Stimulated activated memory B cell treated with anti-CD40 and anti-IgM and Interleukin-4, amounts not matched to agents 10 μg/mL and 1 μg/mL and 100 μg/mL, for 72 hours (primary cell): ENCODE measurements at regions not wholly inside any gene's neighbourhood (a gene's known extent, or its start where the extent isn't known, plus 50 kb on each side); places are given as distances from the start of the nearest gene placed in this dataset.

ENCODE experiments used
- ATAC-seq: fragments of 150-1000 bp; cut with Tn5 transposase; 2 replicates; pipeline ENCODE4 v1.10.0; 2021
- H3K27ac Mint-ChIP-seq: one replicate; pipeline ENCODE4 v1.8.0; 2022; ENCODE audit warnings: mild to moderate bottlenecking, mixed read lengths
- H3K27me3 Mint-ChIP-seq: one replicate; pipeline ENCODE4 v1.8.0; 2022; ENCODE audit warnings: mixed read lengths
- H3K36me3 Mint-ChIP-seq: one replicate; pipeline ENCODE4 v1.8.0; 2022; ENCODE audit warnings: mixed read lengths
- H3K4me1 Mint-ChIP-seq: one replicate; pipeline ENCODE4 v1.8.0; 2022; ENCODE audit warnings: mixed read lengths
- H3K4me3 Mint-ChIP-seq: one replicate; pipeline ENCODE4 v1.8.0; 2022; ENCODE audit warnings: mild to moderate bottlenecking, moderate library complexity, mixed read lengths
- H3K9me3 Mint-ChIP-seq: one replicate; pipeline ENCODE4 v1.8.0; 2022; ENCODE audit warnings: mixed read lengths

DNA sequence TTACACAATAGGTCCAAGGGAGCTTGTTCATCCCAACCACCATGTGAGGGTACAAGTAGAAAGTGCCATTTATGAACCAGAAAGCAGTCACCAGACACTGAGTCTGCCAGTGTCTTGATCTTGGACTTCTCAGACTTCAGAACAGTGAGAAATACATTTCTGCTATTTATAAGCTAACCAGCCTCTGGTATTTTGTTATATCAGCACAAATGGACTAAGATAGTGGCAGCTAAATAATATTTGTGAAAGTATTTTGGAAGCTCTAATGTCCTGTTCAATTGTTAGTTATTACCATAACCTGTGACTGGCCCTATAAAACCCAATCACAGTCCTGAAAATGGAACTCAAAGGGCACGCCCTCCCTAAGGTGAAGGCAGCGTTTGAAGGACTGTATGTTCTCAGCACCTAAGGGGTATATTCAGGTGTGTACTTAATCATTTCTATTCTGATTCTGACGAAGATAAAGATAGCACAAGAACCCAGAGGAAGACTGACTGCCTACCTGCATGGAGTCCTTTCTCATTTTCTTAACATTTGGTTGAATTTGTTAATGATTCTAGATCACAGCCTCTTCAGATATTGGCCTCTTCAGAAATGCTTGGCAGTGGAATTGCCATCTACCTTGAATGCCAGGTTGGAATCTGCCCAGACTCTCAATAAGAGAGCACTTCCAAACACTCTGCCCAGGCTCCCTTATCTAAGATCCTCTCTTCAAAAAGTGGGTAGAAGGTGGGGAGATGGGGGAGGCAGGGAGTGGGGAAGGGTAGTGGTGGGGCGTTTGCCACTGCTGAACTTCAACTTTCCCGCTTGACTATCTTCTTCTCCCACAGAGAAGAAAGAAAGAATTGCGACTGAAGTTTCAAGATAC, 104.0 kb upstream of the PPP2R5A start:
- Mint-ChIP-seq H3K36me3 (no peaks in the 10 kb centered on the region), H3K27ac (no peak overlapping the region), H3K27me3 (no peaks in the 10 kb centered on the region), H3K4me3 (no peak overlapping the region), H3K9me3 (no peaks in the 10 kb centered on the region), H3K4me1 (peaks cover 9% of the 10 kb centered on the region)
- ATAC-seq: no peak

DNA sequence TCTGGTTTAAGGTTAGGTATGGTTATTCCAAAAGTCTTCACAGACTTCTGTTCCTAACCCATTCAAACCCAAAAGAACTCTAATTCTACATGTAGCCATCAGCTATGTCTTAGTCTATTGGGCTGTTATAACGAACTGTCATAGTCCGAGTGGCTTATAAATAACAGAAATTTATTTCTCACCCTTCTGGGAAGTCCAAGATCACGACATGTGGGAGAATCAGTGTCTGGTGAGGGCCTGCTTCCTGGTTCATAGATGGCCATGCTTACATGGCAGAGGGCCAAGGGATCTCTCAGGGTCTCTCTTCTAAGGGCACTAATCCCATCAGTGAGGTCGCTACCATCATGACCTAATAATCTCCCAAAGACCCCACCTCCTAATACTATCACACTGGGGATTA, 103.0 kb upstream of the PPP2R5A start:
- no peak overlapping the region for H3K27ac Mint-ChIP-seq
- no peak for ATAC-seq
- H3K4me3 Mint-ChIP-seq: no peak overlapping the region
- H3K27me3 Mint-ChIP-seq: no peaks in the 10 kb centered on the region
- peaks cover 18% of the 10 kb centered on the region for H3K4me1 Mint-ChIP-seq
- H3K9me3 Mint-ChIP-seq: no peaks in the 10 kb centered on the region
- H3K36me3 Mint-ChIP-seq: no peaks in the 10 kb centered on the region

DNA sequence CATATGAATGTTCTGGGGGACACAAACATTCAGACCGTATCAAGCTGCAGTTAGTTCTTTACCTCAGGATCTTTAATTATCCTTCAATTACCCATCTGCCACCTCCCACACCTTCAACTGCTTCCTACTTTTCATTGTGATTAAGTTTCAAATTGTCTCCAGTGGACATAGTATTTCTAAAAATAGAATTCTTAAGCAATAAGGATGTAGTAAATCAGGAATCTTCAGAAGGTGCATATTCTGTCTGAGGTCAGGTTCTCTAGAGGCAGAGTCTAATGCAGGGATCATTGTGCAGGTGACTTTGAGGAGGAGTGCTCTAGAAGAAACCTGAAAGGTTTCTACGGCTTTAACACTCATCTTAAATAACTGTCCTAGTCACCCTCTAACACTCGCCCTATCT, 102.6 kb upstream of the PPP2R5A start:
- no peak for ATAC-seq
- H3K36me3 Mint-ChIP-seq: no peaks in the 10 kb centered on the region
- no peak overlapping the region for H3K4me3 Mint-ChIP-seq
- H3K4me1 Mint-ChIP-seq: peaks cover 22% of the 10 kb centered on the region
- H3K9me3 Mint-ChIP-seq: no peaks in the 10 kb centered on the region
- H3K27me3 Mint-ChIP-seq: no peaks in the 10 kb centered on the region
- H3K27ac Mint-ChIP-seq: no peak overlapping the region

DNA sequence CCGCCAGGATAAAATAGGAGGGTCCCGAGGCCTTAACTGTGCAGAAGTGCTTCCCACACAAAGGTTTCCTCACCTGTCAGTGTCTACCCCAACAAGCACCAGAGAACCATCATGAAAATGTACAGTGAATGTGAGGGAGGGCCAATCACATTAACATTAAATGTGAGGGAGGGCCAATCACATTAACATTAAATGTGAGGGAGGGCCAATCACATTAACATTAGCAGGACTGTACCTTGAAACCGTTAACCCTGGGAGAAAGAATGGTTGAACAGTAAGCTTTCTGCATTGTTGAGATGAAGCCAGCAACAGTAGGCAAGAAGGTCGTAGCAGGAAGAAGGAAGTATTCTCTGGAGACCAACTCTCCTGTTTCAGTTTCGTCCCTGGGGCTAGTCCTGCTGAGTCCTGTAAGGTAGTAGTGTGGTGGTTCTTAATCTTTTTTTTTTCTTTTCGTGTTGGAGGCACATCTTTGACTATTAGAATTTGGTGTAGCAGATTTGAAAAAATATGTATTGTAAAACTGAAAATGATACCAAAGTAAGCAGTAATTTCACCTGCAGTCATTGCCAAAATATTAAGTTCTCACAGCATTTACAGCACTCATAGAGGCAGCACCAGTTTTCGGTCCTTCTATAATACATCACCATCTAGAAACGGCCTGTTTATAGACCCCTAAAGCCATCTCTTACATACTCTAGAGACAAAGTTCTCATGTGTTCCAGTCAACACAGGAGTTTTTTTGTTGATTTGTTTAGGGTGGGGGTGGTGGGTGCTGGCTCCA, 98.6 kb upstream of the PPP2R5A start:
- no peaks in the 10 kb centered on the region for H3K27me3 Mint-ChIP-seq
- H3K4me3 Mint-ChIP-seq: peak overlapping the region; percentile 48
- no peaks in the 10 kb centered on the region for H3K9me3 Mint-ChIP-seq
- H3K4me1 Mint-ChIP-seq: peaks cover 40% of the 10 kb centered on the region
- peak; percentile 92 for ATAC-seq
- H3K27ac Mint-ChIP-seq: peak overlapping the region; percentile 69
- H3K36me3 Mint-ChIP-seq: no peaks in the 10 kb centered on the region

DNA sequence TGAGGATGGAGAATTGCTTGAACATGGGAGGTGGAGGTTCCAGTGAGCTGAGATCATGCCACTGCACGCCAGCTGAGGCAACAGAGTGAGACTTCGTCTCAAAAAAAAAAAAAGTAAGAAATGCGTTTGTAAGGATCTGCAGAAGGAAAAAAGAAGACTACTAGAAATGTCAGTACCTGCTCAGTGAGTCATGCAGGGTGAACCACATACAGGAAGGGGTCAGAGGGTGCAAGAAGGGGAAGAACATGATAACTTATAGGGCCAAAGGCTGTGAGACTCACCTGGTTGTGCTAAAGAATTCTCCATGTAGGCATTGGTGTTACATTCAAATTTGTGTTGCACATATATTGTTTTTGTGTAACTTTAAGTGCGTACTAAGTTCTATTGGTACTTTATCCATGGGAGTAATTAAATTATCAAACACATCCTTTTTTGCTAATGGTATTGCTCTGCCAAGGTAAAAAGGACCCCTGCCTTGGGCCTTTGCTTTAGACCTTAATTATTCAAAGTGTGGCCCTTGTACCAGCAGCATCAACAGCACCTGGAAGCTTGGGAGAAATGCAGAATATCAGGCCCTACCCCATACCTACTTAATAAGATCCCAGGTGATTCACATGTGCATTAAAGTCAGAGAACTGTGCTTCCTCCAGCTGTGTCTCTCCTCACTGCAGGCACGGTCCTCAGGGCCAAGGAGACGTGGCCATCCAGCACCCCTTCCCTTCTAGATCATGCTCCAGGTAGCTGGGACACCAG, 96.4 kb upstream of the PPP2R5A start:
- Mint-ChIP-seq H3K36me3 (no peaks in the 10 kb centered on the region), H3K27me3 (no peaks in the 10 kb centered on the region), H3K4me3 (no peak overlapping the region), H3K9me3 (no peaks in the 10 kb centered on the region), H3K4me1 (peaks cover 40% of the 10 kb centered on the region), H3K27ac (no peak overlapping the region)
- ATAC-seq: no peak

DNA sequence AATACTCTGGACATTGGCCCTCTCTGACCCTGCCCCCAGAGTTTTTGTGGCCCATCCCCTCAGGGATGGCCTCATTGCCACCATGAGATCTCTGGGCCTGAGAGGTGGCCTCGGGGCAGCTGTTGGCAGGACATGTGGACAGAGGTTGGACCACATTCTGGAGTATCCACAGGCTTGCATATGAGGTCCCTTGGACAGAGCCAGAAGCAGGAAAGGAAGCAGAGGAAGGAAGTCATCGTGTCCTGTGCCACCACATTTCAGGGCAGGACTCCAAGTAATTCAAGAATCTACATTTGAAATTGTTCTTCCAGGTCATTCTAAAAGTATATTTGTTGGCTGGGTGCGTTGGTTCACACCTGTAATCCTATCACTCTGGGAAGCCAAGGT, 95.9 kb upstream of the PPP2R5A start:
- H3K27me3 Mint-ChIP-seq: no peaks in the 10 kb centered on the region
- H3K9me3 Mint-ChIP-seq: peaks cover 2% of the 10 kb centered on the region
- ATAC-seq: no peak
- no peak overlapping the region for H3K4me3 Mint-ChIP-seq
- H3K4me1 Mint-ChIP-seq: peaks cover 40% of the 10 kb centered on the region
- H3K27ac Mint-ChIP-seq: no peak overlapping the region
- H3K36me3 Mint-ChIP-seq: peaks cover 2% of the 10 kb centered on the region

DNA sequence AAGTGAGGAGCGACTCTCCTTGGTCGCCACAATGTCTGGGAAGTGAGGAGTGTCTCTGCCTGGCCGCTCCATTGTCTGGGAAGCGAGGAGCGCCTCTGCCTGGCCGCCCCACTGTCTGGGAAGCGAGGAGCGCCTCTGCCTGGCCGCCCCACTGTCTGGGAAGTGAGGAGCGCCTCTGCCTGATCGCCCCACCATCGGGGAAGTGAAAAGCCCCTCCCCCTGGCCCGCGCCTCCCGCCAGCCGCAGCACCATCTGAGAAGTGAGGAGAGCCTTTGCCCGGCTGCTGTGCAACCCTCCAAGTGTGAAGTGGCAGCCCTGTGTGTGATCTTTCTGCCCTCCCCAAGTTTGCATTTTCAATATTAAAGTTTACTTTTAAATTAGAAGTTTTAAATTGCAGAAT, 95.0 kb upstream of the PPP2R5A start:
- H3K27me3 Mint-ChIP-seq: no peaks in the 10 kb centered on the region
- H3K4me3 Mint-ChIP-seq: no peak overlapping the region
- no peak overlapping the region for H3K27ac Mint-ChIP-seq
- H3K4me1 Mint-ChIP-seq: peaks cover 40% of the 10 kb centered on the region
- peaks cover 7% of the 10 kb centered on the region for H3K36me3 Mint-ChIP-seq
- no peak for ATAC-seq
- peaks cover 8% of the 10 kb centered on the region for H3K9me3 Mint-ChIP-seq

DNA sequence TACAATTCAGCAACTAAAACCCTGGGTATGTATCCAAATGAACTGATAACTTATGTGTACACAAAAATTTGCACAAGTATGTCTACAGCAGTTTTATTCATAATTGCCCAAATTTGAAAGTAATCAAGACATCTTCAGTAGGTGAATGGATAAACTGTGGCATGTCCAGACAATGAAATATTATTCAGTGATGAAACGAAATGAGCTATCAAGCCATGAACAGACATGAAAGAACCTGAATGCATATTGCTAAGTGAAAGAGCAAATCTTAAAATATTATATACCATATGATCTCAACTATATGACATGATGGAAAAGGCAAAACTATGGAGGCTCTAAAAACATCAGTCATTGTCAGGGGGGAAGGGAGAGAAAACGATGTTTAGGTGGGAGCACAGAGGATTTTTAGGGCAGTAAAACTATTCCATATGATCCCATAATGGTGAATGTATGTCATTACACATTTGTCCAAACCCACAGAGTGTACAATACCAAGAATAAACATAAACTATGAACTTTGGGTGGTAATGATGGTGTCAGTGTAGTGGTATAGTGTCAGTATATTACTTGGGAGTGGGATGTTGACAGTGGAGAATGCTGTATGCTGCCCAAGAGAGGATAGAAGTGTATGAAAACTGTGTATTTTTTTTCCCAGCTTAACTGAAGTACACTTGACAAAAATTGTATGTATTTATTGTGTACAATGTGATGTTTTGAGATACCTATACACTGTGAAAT, 92.8 kb upstream of the PPP2R5A start:
- Mint-ChIP-seq H3K36me3 (peaks cover 7% of the 10 kb centered on the region), H3K4me3 (no peak overlapping the region), H3K27ac (no peak overlapping the region), H3K27me3 (no peaks in the 10 kb centered on the region), H3K4me1 (peaks cover 20% of the 10 kb centered on the region), H3K9me3 (peaks cover 11% of the 10 kb centered on the region)
- ATAC-seq: no peak

DNA sequence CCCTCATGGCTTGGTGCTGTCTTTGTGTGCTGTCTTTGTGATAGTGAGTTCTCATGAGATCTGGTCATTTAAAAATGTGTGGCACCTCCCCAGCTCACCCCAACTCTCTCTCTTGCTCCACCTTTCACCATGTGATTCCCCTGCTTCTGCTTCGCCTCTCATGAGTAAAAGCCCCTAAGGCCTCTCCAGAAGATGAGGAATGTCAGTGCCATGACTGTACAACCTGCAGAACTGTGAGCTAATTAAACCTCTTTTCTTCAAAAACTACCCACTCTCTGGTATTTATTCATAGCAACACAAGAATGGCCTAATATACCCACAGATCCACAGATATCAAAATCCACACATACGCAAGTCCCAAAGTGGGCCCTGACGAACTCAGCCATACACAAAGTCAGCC, 88.9 kb upstream of the PPP2R5A start:
- H3K4me1 Mint-ChIP-seq: no peaks in the 10 kb centered on the region
- H3K4me3 Mint-ChIP-seq: no peak overlapping the region
- no peak overlapping the region for H3K27ac Mint-ChIP-seq
- H3K9me3 Mint-ChIP-seq: peaks cover 16% of the 10 kb centered on the region
- ATAC-seq: no peak
- no peaks in the 10 kb centered on the region for H3K27me3 Mint-ChIP-seq
- peaks cover 7% of the 10 kb centered on the region for H3K36me3 Mint-ChIP-seq

DNA sequence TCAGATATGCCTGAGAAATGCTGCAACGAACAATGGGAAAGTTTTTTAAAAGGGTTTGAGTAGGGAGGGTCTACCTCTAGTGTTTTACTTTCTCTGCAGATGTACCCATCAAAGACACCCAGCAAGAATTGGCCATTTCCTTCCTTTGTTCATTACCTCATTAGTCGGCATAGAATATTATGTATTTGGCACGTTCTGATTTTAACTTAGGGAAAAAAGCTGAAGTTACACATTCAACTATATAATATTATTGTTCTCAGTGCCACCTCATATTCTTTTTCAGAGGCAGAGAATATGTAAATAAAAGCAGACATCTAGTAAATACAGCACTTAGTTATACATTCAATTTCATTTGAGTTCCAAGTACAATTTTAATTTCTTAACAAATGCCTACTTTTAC, 83.7 kb upstream of the PPP2R5A start:
- Mint-ChIP-seq H3K4me1 (peaks cover 4% of the 10 kb centered on the region), H3K9me3 (peaks cover 8% of the 10 kb centered on the region), H3K36me3 (no peaks in the 10 kb centered on the region), H3K27me3 (no peaks in the 10 kb centered on the region), H3K27ac (no peak overlapping the region), H3K4me3 (no peak overlapping the region)
- no peak for ATAC-seq

DNA sequence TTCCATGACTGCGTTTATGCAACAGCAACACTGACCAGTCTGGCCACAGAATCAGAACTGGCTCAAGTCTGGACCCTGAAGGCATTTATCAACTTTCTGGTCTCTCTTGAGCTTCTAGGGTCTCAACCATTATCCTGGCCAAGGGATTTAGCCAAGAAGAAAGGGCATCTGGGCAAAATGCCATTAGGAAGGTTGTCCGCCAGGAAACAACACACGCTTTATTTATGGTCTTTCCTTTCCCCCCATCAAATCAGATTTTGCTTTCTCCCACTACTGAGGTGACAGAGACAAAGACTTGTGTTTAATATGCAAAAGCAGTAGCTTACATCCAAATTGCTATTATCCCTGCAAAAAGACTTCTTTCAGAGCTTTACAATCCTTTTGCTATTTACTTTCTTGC, 81.6 kb upstream of the PPP2R5A start:
- no peak overlapping the region for H3K4me3 Mint-ChIP-seq
- no peaks in the 10 kb centered on the region for H3K36me3 Mint-ChIP-seq
- H3K4me1 Mint-ChIP-seq: peaks cover 4% of the 10 kb centered on the region
- H3K27ac Mint-ChIP-seq: no peak overlapping the region
- H3K9me3 Mint-ChIP-seq: peaks cover 8% of the 10 kb centered on the region
- ATAC-seq: no peak
- no peaks in the 10 kb centered on the region for H3K27me3 Mint-ChIP-seq

DNA sequence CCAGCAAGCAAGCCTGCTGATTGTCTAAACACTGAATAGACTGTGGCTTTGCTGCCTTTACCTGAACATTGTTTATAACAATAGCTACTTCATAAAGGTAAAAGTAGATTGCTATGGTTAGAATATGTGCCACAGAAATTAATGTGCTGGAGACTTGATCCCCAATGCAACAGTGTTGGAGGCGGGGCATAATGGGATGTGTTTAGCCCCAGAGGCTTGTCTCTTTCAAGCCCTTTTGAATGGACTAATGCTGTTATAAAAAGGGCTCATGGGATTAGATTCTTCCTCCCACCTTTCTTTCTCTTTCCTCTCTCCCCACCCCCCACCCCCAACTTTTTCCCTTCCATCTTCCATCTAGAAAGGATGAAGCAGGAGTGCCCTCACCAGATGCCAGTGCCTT, 80.2 kb upstream of the PPP2R5A start:
- no peaks in the 10 kb centered on the region for H3K27me3 Mint-ChIP-seq
- no peak overlapping the region for H3K4me3 Mint-ChIP-seq
- no peak overlapping the region for H3K27ac Mint-ChIP-seq
- no peak for ATAC-seq
- H3K4me1 Mint-ChIP-seq: peaks cover 4% of the 10 kb centered on the region
- H3K36me3 Mint-ChIP-seq: no peaks in the 10 kb centered on the region
- peaks cover 8% of the 10 kb centered on the region for H3K9me3 Mint-ChIP-seq

DNA sequence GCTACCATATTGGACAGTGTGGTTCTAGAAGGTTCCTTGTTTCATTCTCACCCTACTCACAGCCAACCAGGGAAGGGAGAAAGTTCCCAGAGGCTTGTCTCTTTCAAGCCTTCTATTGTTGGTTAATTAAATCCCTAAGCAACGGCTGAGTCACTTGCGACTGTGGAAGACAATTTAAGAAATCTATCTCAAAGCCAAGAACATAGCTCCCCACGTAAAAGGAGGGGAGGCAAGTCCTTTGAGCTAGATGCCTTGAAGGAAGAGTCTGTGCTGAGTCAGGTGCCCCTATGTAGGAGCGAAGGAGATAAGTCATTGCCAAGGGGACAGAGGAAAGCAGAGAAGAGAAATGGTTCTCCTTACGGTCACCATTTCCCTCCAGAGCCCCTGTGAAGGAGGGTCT, 79.4 kb upstream of the PPP2R5A start:
- H3K9me3 Mint-ChIP-seq: peaks cover 5% of the 10 kb centered on the region
- no peaks in the 10 kb centered on the region for H3K36me3 Mint-ChIP-seq
- ATAC-seq: no peak
- H3K4me3 Mint-ChIP-seq: no peak overlapping the region
- H3K27ac Mint-ChIP-seq: no peak overlapping the region
- no peaks in the 10 kb centered on the region for H3K27me3 Mint-ChIP-seq
- peaks cover 4% of the 10 kb centered on the region for H3K4me1 Mint-ChIP-seq

DNA sequence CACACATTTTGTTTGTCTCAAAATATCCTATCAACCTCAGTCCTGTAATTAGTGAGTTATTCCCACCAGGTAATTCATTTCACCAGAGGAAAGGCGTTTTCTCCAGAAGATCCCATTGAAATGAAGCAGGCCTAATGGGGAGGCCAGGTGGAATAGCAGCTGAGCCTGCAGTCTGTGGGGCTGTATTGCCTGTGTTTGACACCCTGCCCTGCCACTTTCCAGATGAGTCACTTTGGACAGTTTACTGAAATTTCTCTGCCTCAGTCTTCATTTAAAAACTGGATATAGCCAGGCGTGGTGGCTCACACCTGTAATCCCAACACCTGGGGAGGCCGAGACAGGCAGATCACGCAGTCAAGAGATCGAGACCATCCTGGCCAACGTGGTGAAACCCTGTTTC, 78.1 kb upstream of the PPP2R5A start:
- Mint-ChIP-seq H3K9me3 (peaks cover 3% of the 10 kb centered on the region), H3K4me3 (no peak overlapping the region), H3K27me3 (no peaks in the 10 kb centered on the region), H3K27ac (no peak overlapping the region), H3K36me3 (no peaks in the 10 kb centered on the region), H3K4me1 (peaks cover 4% of the 10 kb centered on the region)
- no peak for ATAC-seq
